ENCODE measurements at regions not wholly inside any gene's neighbourhood (a gene's known extent, or its start where the extent isn't known, plus 50 kb on each side); places are given as distances from the start of the nearest gene placed in this dataset.

- TF ChIP-seq CTCF (IDR thresholded peaks at IDR 0.05), result no peak
- no peak for TF ChIP-seq ZFX (IDR thresholded peaks at IDR 0.05; ENCODE audit: borderline replicate concordance)
Measured at GRCh38 chr1:67618285-67619018, 66.5 kb upstream of the GADD45A start.
